HG02938 (cell line): ENCODE measurements at regions not wholly inside any gene's neighbourhood (a gene's known extent, or its start where the extent isn't known, plus 50 kb on each side); places are given as distances from the start of the nearest gene placed in this dataset.
"Not testable (repeated sequence)": the region's sequence is repeated elsewhere in the genome, so short reads cannot be mapped to it uniquely, and the experiment has no call there.

Source experiments
- ATAC-seq: cut with Tn5 transposase; IDR thresholded peaks from one replicate; pipeline ENCODE4 v1.9.1; 2021; ENCODE audit warnings: mild to moderate bottlenecking, moderate library complexity; ENCODE audit not compliant: unreplicated experiment

DNA sequence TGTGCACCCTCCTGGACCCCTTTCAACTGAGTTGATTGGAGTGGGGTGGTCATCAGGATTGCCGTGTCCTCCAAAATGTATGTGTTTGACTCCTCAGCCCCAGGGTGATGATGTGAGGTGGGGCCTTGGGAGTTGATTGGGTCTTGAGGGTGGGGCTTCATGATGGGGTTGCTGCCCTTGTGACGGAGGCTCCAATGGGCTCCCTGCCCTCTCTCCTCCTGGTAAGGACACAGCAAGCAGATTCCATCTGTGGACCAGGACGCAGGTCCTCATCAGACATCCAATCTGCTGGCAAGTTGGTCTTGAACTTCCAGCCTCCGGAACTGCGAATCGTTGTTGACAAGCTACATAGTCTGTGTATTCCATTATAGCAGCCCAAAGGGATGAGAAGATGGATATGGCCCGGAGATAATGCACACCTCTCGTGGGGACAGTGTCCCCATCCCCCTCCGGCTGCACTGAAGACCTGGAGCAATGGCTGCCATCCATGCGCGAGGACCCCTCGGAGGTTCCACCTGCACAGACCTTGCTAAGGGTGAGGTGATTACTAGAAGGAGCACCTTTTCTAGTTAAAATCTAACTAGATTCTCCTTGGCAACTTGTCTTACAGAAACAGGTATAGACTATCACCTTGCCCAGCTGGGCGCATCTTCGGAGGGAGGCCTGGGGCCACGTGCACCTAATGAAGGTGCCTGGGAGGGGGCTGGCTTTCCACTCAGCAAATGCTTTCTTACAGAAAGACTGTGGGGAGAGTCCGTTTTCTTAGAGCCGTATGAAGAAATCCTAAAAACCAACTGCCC is 75.7 kb upstream of the IRX4 start:
- ATAC-seq = no peak

DNA sequence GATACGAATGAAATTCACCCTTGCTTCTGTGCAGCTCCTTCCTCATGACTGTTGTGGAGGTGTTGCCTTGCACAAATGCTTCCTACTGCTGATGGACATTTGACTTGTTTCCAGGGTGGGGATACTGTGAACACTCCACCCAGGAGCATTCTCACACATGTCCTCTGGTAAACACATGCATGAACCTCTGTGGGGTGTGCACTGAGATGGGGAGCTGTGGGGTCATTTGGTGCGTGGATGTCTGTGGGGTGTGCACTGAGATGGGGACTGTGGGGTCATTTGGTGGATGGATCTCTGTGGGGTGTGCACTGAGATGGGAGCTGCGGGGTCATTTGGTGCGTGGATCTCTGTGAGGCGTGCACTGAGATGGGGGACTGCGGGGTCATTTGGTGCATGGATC is 72.9 kb upstream of the IRX4 start:
- ATAC-seq = no peak

DNA sequence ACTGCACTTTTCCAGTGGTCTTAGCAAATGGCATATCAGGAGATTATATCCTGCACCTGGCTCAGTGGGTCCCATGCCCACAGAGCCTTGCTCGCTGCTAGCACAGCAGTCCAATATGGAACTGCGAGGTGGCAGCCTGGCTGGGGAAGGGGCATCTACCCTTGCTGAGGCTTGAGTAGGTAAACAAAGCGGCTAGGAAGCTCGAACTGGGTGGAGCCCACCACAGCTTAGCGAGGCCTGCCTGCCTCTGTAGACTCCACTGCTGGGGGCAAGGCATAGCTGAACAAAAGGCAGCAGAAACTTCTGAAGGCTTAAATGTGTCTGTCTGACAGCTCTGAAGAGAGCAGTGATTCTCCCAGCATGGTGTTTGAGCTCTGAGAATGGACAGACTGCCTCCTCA is 71.0 kb upstream of the IRX4 start:
- not testable (repeated sequence) for ATAC-seq

DNA sequence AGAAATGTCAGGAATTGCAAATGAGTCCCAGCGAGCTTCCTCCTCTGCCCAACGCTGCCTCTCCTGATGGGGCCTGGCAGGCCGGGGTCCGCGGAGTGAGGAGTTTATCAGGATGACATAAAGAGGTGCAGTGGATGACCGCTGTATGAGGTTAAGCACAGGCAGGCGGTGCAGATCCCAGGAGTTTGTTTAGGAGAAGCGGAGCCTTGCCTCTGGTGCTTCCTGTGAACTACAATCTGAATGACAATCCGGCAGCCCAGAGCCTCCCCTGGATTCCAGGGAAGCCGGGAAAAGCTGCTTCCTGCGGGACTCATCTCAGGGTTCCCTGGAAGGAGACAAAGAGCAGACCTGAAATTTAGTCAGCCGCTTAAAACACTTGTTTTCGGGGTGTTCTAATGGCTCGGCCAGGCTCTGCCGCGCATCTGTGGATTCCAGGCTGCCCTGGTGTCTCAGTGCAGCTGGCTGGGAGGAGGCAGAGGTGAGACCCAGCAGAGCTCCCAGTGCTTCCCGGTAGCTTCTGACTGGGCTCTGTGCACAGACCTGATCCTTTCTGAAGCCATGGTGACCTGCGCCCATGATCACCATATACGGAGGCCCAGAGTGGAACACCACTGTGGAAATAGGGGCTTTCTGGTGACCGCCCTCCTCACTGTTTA is 69.8 kb upstream of the IRX4 start:
- ATAC-seq = no peak

DNA sequence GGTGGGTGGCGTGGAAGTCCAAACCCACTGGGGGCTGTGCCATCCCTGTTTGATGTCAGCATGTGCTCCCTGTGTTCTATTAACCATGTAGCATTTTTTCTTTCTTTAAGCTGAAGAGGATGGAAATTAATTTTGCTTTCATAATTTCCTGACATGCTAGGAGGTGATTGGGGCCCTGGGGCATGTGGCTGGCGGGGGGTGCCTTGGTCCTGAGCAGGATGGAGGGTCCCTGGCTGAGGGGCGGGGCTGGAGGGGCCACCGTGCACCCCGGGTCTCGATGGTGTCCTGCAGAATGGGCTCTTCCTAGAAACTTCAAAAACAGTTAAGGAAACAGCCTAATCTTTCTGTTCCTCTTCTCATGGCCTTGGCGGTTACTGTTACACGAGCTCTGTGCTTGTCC is 69.3 kb upstream of the IRX4 start:
- ATAC-seq = no peak

DNA sequence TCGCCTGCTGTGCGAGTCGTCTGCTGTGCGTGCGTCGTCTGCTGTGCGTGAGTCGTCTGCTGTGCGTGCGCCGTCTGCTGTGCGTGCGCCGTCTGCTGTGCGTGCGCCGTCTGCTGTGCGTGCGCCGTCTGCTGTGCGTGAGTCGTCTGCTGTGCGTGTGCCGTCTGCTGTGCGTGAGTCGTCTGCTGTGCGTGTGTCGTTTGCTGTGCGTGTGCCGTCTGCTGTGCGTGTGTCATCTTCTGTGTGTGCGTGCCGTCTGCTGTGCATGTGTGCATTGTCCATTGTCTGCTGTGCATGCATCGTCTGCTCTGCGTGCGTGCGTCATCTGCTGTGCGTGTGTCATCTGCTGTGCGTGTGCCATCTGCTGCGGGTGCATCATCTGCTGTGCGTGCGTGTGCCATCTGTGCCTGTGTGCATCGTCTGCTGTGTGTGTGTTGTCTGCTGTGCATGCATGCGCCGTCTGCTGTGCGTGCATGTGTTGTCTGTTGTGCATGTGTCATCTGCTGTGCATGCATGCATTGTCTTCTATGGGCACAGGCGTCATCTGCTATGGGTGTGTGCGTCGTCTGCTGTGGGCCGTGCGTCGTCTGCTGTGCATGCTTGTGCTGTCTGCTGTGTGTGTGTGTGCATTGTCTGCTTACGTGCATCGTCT is 68.6 kb upstream of the IRX4 start:
- no peak for ATAC-seq

DNA sequence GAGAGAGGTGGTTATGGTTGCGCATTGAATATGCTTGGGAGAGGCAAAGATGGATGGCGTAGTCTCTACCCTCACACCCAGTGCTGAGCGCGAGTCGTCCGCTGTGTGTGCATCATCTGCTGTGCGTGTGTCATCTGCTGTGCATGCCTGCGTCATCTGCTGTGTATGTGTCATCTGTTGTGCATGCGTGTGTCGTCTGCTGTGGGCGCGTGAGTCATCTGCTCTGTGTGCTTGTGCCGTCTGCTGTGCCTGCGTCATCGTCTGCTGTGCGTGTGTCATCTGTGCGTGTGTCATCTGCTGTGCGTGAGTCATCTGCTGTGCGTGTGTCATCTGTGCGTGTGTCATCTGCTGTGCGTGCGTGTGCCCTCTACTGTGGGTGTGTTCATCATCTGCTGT is 68.0 kb upstream of the IRX4 start:
- ATAC-seq = no peak

DNA sequence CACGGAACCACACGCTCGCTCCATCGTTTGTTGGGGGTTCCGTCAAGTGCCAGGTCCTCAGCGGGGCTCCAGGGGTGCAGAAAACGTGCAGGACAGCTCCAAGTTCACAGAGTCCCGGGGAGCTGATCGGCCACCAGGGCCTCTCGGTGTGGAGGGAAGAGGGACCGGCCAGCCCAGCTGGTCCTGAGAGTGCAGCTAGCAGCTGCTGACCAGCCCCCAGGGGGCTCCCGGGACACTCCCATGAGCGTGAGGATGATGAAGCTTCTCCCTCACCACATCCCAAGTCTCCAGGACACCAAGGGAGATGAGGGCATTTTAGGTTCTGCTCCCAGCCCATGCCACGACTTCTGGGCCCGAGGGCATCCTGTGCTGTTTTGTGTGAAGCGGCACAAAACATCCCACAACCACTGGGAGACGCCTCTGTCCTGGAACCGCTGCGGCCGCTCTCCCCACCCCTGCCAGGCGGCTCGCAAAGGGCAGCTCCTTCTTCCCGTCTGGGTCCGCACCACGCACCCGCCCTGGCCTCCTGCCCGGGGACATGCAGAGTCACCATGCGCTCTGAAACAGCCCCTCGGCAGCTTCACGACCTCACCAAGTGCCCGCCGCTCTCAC is 67.5 kb upstream of the IRX4 start:
- no peak for ATAC-seq

DNA sequence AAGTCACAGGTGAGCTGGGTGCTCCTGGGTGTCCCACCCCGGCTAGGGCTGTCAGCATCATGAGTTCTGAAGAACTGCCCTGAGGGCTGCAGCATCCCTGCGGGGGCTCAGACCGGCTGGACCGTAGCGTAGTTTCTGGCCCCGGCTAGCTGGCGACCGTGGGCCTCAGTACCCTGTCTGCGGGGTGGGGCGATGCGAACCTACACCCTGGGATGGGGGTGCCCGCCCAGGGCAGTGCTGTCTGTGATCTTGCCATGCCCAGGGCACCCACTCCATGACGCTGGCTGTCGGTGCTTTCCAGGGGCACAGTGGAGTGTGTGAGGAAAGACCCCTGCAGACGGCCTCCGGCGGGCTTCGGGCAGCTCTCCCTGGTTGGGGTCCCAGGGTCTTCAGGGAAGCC is 66.5 kb upstream of the IRX4 start:
- no peak for ATAC-seq

DNA sequence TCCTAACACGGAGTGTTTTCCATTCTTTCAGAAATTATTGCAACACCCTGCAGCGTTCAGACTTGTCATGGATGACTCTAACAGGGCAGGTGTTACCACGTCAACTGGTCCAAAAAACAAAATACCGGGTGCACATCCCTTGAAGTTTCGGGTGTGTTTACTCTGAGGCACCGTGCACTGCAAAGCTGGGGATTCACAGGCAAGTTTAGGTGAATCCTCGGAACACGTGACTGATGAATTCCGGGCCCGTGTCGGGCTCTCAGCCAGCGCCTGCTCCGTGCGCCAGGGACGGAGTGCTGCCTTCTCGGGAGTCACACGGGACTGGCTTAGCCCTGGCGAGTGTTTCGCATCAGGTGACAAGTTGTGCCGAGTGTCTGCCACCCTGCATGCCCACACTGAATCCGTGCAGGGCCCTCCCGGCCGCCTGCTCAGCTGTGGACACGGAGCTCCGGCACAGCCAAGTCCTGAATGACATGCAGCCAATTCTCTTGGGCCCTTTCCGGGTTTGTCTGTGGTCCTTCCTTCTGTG is 66.0 kb upstream of the IRX4 start:
- no peak for ATAC-seq

DNA sequence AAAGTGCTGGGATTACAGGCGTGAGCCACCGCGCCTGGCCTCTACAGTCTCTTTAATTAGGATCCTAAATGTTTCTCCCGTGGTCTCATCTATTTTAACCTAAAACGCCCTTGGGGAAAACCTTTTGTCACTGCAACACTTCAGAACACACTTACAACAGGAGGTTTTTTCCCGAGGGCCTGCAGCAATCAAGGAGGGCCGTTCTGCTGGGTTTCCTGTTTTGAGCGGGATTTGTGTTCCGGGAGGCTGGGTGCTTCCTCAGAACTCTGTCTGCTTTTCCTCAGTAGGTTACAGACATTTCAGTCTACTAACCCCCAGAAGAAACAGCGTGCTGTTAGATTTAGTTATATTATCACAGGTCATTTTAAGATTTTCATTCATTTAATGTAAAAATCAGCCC is 65.4 kb upstream of the IRX4 start:
- no peak for ATAC-seq

DNA sequence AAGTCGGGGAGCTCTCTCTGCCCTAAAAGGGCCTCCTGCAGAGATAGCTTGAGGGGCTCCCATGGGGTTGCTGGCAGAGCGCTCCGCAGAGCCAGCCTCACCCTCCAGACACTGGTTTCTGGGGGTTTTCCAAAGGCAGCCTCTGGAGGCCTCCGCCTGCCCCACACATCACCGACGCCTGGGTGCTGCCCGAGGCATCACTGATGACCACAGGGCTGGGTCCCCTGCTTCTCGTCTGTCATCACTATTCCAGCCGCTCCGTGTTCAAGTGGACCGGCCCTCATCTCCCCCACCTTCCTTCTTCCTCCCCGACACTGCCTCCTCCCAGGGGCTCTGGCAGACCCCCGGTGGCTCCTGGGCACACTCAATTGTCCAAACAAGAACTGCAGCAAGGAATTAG is 64.1 kb upstream of the IRX4 start:
- no peak for ATAC-seq

DNA sequence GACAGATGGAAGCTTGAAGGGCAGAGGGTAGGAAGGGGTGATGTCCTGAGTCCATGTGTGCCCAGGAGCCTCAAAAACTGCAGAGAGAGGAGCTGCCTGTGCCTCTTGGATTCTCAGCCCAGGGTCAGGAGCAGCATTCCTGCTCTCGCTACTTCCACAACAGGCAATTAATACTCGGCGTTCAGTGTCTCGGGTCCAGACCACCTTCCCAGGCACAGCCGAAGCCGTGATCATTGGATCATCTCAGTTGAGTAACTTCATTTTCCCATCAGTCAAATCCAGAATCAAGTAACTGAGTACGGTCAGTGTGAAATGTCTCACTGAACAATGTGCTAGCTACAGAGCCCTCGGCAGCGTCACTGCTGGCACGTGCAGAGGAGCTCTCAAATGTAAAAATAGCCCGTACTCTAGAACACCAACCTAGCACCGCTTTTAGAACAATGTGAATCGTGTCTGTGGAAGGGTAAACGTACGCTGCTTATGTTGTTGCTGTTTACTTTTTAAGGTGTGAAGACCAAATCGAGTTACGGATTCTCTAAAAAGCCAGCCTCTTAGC is 63.5 kb upstream of the IRX4 start:
- ATAC-seq = no peak

DNA sequence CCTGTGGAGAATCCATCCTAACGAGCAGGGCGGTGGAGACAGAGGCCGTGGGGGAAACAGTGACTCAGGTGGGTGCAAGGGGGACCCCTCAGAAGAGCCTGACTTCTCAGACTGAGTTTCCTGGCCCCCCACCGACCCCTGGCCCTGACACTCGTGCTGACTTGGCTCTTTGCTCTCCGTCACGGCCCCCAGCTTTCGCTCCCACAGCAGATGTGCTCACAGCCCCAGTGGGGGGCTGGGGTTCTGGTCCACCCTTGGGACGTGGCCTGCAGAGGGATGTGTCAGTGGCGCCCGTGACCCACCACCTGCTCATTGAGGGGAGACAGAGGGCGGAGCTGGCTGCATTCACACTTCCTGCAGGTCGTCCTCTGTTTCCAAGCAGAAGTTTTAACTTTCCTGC is 62.9 kb upstream of the IRX4 start:
- no peak for ATAC-seq

DNA sequence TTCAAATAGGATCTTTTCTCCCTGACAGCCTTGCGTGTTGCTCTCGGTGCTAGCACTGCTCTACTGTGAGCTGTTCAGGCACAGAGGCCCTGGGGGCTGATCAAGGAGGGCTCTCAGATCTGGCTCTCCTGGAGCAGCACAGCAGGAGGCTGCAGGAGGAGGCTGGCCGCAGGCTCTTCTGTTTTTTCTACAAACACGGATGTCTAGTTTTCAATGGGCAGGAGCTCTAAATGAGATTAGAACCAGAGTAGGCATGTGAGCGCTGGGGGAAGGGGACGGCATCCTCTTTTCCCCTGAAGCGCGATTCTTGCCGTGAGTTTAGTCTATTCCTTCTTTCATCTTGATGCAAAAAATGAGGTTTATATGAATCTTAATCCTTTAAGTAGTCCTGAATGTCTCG is 61.7 kb upstream of the IRX4 start:
- ATAC-seq = no peak

DNA sequence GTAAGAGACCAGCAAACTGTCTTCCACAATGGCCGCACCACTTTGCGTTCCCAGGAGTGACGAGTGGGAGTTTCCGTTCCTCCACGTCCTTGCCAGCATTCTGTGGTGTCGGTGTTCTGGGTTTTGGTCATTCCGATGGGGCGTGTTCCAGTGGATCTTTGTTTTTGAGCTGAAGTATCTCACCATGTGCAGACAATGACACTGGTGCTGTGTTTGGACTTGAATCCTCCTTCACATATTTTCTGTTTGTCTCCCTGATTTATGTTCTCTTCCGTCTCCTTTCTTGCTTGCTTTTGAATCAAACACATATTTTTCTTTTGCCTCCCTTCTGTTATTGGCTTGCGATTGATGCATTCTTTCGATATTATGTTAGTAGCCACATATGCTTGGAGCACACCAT is 60.8 kb upstream of the IRX4 start:
- ATAC-seq = no peak

DNA sequence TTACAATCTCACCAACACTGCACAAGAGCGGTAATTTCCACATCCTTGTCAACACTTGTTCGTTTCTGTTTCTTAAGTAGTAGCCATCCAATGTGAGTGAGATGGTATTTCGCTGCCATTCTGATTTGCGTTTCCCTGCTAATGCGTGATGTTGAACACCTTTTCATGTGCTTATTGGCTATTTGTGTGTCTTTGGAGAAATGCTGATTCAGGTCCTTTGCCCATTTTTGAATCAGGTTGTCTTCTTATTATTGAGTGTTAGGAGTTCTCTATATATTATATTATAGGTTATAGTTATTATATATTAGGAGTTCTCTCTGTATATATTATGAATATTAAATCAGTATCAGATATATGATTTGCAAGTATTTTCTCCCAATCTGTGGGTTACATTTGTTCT is 59.9 kb upstream of the IRX4 start:
- no peak for ATAC-seq

DNA sequence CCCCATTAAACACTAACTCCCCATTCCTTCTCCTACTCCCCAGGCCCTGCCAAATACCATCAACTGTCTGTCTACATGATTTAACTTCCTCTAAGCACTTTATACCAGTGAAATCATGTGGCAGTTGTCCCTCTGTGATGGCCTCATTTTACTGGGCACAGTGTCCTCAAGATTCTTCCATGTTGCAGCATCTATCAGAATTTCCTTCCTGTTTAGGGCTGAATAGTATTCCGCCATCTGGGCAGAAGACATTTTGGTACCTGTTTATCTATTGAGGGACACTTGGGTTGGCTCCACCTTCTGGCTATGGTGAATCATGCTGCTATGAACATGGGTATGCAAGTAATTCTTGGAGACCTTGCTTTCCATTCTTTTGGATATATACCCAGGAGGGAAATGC is 59.4 kb upstream of the IRX4 start:
- ATAC-seq = no peak

DNA sequence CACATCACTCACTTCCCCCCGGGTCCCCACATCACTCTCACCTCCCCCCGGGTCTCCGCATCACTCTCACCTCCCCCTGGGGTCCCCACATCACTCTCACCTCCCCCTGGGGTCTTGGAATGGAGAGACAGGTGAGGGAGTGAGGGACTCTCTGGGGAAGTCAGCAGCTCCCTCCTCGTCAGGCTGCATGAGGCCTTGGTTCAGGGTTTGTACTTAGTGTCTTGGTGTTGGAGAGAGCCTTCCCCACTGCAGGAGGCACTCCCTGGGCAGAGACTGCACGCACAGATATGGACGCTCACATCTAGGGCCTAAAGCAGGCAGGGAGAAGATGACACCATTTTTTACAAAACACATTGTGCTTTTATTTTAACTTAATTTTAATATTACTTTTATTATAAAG is 56.5 kb upstream of the IRX4 start:
- ATAC-seq = no peak

DNA sequence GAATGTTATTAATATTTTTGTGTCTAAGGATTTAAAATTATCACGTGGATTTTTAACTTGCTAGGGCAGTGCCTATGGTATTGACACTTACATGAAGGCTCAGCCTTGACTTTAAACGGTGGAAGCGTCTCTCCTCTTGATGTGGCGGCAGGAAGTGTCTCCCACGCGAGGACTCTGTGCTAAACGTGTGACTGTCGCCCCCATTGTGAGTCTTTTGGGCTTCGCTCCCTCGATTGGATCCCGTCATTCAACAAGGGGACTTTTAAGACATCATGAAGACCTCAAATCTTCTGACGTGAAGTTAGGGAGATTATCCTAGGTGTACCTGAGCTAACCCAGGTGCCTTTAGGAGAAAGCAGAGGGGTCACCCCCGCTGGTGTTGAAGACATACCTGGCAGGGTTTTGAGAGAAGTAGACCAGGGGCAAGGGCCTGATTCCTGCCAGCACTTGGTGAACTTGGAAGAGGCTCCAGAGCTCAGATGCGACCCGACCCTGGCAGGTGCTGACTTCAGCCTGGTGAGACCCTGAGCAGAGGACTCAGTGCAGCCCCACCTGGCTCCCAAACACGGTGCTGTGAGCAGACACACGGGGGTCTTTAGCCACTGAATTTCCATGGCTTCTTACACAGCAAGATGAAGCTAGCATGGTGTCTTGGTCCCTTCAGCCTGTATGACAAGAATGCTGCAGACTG is 55.7 kb upstream of the IRX4 start:
- ATAC-seq = no peak

DNA sequence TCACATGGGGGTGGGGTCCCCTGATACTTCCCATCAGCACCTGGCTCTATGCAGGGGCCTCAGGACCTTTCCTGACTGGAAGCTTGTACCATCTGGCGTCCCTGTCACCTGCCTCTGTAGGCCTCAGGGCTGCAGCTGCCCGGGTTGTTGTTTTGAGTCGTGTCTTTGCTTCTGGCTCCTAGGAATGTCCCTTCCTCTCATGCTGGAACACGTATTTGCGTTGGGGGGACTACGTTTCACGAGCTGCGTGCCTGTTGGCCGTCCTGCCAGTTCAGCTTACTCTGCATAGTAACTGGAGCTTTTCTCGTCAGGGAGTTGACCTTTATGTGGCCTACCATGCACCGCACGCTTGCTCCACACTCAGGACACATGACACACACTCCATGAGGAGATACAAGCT is 54.9 kb upstream of the IRX4 start:
- no peak for ATAC-seq
